ENCODE measurements at regions not wholly inside any gene's neighbourhood (a gene's known extent, or its start where the extent isn't known, plus 50 kb on each side); places are given as distances from the start of the nearest gene placed in this dataset.
A peak's percentile ranks its signal among the peaks of the same experiment; 100 is the strongest.

GRCh38 chr20:12306107-12306506 is 388.4 kb downstream of the BTBD3 start:
- Histone ChIP-seq H3K27ac (peak overlapping the region in 1 of 4 donors; percentile 9), H3K4me1 (peaks cover 0 to 10% (median 0%) of the 10 kb centered on the region in 3 donors), H3K27me3 (no peaks in the 10 kb centered on the region), H3K9me3 (no peaks in the 10 kb centered on the region), H3K4me3 (no peak overlapping the region), H3K36me3 (no peaks in the 10 kb centered on the region)
- TF ChIP-seq POLR2A (IDR thresholded peaks at IDR 0.05), result no peak
- TF ChIP-seq CTCF (IDR thresholded peaks at IDR 0.05), result no peak
- no peak for DNase-seq
- intact Hi-C loops (cut with DNase I), result no loop called here
- 73 to 80% methylated on average over 2 of the region's 2 CpGs for WGBS, 2 donors

GRCh38 chr20:12311094-12311865 is 393.6 kb downstream of the BTBD3 start:
- Histone ChIP-seq H3K9me3 (no peaks in the 10 kb centered on the region), H3K4me1 (peaks cover 0 to under 1% (median 0%) of the 10 kb centered on the region in 3 donors), H3K4me3 (no peak overlapping the region), H3K36me3 (no peaks in the 10 kb centered on the region), H3K27me3 (no peaks in the 10 kb centered on the region), H3K27ac (no peak overlapping the region)
- TF ChIP-seq POLR2A (IDR thresholded peaks at IDR 0.05), result no peak
- no peak for TF ChIP-seq CTCF (IDR thresholded peaks at IDR 0.05)
- intact Hi-C loops (cut with DNase I), result no loop called here
- no peak for DNase-seq
- 74 to 79% methylated on average over 6 of the region's 6 CpGs for WGBS, 2 donors

- no peak for TF ChIP-seq CTCF (IDR thresholded peaks at IDR 0.05)
- no peak for TF ChIP-seq POLR2A (IDR thresholded peaks at IDR 0.05)
- Histone ChIP-seq H3K9me3 (no peaks in the 10 kb centered on the region), H3K4me1 (no peaks in the 10 kb centered on the region), H3K36me3 (no peaks in the 10 kb centered on the region), H3K4me3 (no peak overlapping the region), H3K27ac (no peak overlapping the region), H3K27me3 (no peaks in the 10 kb centered on the region)
- DNase-seq, result no peak
- intact Hi-C loops (cut with DNase I), result no loop called here
- 47 to 50% methylated on average over 1 of the region's 1 CpG for WGBS, 2 donors
Measured at GRCh38 chr20:12315652-12316051, 398.0 kb downstream of the BTBD3 start.

GRCh38 chr20:12316794-12317193 is 399.1 kb downstream of the BTBD3 start:
- H3K36me3 ChIP-seq, result no peaks in the 10 kb centered on the region
- H3K4me1 ChIP-seq, result no peaks in the 10 kb centered on the region
- DNase-seq, result no peak
- intact Hi-C loops (cut with DNase I), result no loop called here
- H3K4me3 ChIP-seq, result no peak overlapping the region
- 76 to 100% methylated on average over 1 to 2 of the region's 2 CpGs for WGBS, 2 donors
- H3K27ac ChIP-seq, result no peak overlapping the region
- TF ChIP-seq POLR2A (IDR thresholded peaks at IDR 0.05), result no peak
- no peak for TF ChIP-seq CTCF (IDR thresholded peaks at IDR 0.05)
- H3K27me3 ChIP-seq, result no peaks in the 10 kb centered on the region
- H3K9me3 ChIP-seq, result no peaks in the 10 kb centered on the region

GRCh38 chr20:12317433-12317832 is 399.7 kb downstream of the BTBD3 start:
- 78% methylated on average over 2 of the region's 2 CpGs for WGBS, 2 donors
- TF ChIP-seq POLR2A (IDR thresholded peaks at IDR 0.05), result no peak
- no peaks in the 10 kb centered on the region for H3K36me3 ChIP-seq
- intact Hi-C loops (cut with DNase I), result no loop called here
- no peak for DNase-seq
- H3K27me3 ChIP-seq, result no peaks in the 10 kb centered on the region
- H3K4me3 ChIP-seq, result no peak overlapping the region
- H3K4me1 ChIP-seq, result no peaks in the 10 kb centered on the region
- no peak overlapping the region for H3K27ac ChIP-seq
- no peaks in the 10 kb centered on the region for H3K9me3 ChIP-seq
